SIG-M5 (cell line): ENCODE measurements at regions not wholly inside any gene's neighbourhood (a gene's known extent, or its start where the extent isn't known, plus 50 kb on each side); places are given as distances from the start of the nearest gene placed in this dataset.

Experiments used
- DNase-seq: peaks from one replicate; lab custom pipeline; 2025; lab: John Stamatoyannopoulos, UW

DNA sequence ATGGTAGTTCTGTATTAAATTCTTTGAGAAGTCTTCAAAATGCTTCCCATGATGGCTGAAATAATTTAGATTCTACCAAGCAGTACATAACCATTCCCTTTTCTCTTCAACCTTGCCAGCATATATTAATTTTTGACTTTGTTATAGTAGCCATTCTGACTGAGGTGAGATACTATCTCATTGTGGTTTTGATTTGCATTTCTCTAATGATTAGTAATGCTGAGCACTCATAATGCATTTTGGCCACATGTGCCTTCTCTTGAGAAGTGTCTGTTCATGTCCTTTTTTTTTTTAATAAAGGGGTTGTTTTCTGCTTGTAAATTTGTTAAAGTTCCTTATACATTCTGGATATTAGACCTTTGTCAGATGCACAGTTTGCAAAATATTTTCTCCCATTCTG, 173.9 kb downstream of the CALCRL start:
- DNase-seq: no peak

DNA sequence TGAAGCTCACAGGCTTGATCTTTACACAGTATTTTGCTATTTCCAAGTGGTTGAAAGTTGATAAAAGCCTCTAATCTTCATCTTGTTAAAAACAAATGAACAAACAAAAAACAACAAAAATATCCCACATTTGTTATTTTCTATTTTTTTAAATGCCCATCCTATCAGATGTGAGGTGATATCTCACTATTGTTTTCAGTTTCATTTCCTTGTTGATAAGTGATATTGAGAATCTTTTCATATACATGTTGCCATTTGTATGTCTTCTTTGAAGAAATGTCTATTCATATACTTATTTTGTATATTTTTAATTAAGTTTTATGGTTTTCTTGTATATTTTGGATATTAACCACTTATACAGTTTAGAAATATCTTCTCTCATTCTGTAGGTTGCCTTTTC, 175.8 kb downstream of the CALCRL start:
- DNase-seq: no peak

DNA sequence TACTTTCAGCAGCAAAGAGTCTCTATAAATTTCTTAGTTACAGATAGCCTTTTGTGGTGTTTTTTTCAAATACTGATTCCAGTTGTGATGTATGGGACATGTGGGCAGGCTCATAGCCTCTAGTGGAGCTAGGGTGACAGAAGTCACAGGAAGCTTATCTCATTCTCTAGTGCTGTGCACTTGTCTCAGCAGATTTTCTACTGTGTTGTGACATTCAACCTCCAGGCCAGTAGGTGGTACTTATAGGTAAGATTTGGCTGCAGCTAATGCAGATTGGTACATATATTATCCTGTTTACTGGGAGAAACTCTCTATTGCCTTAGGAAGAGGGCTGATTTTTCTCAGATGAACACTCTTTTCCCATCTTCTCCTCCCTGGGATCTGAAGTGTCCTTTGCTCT, 176.2 kb downstream of the CALCRL start:
- no peak for DNase-seq

DNA sequence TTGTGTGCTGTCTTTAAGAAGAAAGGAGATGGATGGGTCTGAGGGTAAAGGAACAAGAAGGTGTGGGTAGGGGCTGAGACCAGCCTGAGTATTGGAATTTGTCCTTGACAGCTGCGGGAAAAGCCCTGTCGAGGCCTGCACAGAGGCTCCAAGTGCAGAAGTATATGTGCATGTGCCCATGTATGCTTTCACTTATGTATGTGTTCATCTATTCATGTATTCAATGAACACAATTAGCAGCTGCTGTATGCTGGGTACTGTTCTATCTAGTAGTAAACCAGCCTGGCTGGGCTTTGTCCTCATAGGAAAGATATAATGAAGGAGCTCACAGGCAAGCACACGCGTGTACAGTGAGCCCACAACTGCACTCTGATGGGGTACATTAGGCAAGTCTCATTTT, 181.4 kb downstream of the CALCRL start:
- DNase-seq: no peak

DNA sequence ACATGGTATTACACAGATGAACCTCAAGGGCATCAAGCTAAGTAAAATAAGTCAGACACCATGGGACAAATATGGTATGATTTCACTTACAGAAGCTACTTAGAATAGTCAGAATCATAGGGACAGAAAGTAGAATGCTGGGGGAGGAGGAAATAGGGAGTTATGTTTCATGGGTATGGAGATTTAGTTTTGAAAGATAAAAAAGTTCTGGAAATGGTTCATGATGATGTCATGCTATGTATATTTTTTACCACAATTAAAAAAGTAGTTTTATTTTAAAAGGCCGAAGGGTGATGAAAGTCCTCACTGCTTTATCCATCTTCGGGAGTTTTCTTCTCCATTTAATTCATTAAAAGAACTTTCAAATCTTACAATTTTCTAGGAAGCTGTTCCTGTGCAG, 181.9 kb downstream of the CALCRL start:
- DNase-seq: no peak

DNA sequence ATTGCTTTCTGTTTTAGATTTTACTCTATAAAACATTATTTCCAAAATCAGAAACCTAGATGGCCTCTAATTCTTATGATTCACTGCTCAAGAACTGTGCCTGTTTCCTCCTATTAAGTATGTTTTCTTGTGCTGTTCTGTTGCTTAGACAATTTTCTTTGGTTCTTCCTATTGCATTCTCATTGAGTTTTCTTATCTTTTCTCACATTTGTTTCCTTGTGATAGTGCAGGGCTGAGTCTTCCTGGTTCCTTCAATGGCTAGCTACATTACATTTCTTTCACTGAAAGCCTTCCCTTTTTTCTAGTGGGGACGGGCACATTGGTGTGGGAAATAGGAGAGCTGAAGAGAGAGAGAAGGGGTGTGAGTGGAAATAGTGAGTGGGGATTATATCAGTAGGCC, 183.4 kb downstream of the CALCRL start:
- no peak for DNase-seq

DNA sequence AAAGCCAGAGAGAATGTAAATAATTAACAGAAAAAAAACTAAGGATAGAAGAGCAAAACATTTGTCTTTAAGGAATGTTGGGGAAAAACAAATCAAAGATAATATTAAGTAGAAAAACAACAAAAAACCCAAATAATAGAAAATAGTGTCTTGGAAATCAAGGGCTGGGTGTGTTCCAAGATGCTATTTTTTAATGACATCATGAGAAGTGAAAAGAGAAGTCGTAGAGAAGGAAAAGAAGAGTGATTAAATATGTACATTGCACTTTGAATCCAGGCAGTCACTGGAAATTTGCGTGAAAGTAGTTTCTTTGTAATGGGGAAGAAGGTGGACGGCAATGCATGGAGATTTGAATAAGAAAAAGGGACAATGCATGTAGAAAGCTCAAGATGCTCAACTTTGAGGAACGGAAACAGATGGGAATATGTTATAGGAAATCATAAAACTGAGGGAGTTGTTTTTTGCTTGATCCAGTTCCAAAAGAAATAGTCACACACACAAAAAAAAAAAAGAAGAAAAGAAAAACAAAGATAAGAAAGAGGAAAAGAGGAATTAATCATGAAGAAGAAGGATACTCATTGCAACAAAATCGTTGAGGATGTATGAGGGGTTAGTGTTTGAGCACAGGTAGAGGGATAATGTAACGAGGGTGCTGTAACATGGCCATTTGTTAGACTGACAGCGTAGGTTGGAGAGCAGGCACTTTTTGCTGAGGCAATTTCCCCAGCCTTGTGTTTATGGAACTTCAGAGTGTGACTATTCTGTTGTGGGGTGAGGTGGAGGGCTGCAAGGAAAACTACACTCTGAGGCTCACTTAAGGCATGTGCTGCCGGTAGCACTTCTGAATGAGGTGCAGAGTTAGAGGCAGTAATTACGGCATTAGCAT, 184.1 kb downstream of the CALCRL start:
- DNase-seq: no peak

DNA sequence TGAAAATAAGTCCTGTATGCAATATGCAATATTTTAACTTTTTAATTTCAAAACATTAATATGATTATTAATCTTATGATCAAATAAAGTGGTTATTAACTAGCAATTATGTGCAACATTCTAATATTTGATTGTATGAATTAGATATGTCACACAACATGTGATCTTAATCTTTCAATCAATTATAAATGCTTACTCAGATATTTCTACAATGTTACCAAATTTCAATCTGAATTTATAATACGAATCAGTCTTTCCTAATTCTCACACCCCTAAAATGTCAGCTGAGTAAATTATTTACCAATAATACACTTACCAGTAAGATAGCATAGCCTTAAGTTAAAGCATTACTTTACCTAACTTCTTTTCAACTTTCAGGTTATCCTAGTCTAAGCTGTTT, 186.3 kb downstream of the CALCRL start:
- DNase-seq: no peak

DNA sequence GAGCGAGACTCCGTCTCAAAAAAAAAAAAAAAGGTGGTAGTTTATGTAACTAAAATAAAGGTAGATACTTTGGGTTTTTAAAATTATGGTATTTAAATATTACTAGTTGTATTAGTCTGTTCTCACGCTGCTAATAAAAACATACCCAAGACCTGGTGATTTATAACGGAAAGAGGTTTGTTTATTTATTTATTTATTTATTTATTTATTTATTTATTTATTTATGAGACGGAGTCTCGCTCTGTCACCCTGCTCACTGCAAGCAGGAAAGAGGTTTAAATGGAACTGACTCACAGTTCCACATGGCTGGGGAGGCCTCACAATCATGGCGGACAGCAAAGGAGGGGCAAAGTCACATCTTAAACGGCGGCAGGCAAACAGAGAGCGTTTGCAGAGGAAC, 196.0 kb downstream of the CALCRL start:
- no peak for DNase-seq

DNA sequence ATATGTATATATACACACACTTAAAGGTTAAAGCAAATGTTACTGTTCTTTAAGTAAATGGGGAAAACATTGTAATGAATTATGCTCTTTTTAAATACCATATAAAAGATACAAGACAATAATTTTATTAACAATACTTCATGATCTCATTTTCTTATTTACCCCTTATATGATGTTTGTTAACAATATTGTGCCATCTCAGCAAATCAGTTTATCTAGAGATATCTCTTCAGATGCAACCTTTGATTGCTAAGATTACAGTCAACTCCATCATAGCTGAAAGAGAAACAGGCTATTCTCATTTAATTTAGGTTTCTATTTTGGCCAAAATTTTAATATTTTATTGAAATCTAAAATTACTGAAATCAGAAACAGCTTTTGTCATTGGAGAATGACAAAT, 197.9 kb downstream of the CALCRL start:
- no peak for DNase-seq

DNA sequence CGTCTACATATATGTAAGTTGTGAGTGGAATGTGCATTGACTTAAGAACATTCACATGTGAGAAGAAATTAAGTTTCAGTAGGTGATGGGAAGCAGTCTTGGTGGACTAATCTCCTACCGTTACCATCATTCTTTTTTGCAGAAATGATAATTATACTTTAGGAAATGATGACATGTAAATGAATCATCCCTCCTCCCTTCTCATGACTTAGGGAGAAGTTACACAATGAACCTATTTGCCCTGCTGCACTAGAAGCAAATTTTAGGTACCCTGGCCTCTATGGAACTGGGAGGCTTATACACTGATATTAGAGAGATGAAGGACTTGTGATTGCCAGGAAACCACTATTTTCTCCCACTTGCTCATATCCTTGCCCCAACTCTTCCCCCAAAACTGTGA, 214.2 kb downstream of the CALCRL start:
- no peak for DNase-seq

DNA sequence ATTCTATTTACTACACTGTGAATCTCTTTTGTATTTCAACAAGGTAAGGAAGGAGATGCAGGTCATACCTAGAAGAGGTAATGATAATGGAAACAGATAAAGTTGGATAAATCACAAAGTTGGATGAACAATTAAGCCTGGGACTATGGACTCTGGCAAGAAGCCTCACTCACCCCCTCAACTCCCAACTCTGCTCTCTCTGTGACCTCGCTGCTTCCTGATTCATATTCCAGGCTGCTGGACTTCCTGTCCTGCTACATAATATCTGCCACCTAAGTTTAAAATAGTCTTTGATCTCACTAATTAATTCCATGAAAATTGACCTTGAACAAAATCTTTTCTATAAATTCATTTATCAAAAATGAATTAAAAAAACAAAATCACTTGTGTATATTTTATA, 215.3 kb downstream of the CALCRL start:
- DNase-seq: no peak

DNA sequence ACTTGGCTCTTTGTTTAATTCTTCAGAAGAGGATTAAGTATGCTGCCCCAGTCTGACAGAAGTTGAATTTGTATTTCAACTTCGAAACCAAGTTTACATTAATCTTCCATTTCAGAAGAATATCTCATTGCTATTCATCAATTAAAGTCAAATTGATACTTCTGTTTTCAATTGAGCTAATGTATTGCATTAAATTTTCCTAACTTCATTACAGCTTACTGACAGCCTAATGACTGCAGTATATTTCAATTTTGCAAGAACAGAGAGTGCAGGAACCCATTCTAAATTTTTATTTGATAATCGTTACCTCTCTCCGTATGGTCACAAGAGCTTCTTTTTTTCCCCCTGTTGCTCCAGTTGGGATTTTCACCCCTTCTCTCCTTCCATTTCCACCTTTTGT, 218.0 kb downstream of the CALCRL start:
- DNase-seq: no peak

DNA sequence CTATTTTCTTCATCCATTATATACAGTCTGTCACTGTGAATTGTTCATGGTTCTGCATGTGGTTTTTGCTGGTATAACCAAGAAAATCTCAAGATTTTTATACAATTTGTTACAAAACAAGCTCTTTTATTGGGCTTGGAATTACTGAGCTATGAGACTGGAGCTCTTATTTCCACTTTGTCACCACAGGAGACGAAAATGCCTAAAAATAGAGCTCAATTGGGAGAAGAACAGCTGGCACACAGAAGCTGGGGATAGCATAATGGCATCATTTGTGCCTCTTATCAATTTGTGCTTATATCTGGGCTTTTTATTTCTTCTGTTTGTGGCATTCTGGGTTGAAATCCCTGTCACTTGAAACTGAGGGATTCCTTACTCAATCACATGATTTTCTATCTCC, 219.1 kb downstream of the CALCRL start:
- no peak for DNase-seq

DNA sequence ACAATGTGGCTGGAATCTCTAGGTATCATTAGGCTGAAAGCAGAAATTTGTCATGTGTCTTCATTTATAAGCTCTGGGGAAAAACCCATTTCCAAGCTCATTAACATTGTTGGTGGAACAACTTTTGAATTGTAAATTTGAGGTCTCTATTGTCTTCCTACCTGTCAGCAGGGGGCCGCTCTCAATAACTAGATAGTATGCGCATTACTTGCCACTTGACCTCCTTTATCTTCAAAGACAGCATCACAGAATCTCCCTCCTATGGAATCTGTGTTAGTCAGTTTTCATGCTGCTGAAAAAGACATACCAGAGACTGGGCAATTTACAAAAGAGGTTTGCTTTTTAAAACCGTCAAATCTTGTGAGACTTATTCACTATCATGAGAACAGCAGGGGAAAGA, 223.1 kb downstream of the CALCRL start:
- no peak for DNase-seq

DNA sequence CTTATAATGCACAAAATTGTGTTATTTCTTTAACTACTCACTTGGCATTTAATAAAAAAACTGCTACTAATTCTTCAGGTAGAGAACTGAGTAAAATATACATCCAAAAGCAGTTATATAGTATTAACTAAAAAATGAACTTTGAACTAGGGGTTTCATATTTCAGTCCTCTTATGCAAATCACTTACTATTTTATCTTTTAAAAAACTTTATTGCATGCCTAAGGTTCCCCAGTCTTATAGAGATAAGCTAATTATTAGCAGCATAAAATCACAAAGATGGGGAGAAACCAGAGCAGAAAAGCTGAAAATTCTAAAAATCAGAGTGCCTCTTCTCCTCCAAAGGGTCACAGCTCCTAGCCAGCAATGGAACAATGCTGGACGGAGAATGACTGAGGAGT, 228.0 kb downstream of the CALCRL start:
- no peak for DNase-seq

DNA sequence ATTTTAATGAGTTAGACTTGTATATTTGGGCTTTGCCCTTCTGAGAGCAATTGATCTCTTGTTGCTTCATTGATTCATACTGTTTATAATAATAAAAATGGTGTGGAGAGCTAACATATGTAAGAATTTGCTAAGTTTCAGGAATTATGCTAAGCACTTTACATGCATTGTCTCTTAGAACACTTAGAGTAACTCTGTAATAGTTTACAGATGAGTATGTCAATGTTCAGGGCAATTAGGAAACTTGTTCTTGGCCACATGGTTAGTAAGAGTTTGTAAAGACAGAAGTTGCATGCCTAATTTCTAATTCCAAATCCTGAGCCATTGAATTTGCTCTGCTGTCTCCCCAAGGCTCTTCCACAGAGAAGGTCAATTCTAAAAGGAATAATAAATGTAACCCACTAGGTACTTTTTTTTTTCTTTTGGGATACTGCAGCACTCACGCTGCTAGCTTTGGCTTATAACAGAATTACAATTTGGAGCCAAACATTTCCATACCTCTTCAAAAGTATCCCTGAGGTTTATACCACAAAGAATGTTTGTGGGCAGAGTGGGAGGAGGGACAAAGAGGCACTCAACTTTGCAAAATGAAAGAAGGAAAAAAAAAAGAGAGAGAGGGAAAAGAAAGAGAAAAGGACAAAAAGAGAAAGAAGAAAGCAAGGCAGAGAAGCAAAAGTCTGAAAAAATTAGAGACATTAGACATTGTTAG, 232.4 kb downstream of the CALCRL start:
- DNase-seq: no peak

DNA sequence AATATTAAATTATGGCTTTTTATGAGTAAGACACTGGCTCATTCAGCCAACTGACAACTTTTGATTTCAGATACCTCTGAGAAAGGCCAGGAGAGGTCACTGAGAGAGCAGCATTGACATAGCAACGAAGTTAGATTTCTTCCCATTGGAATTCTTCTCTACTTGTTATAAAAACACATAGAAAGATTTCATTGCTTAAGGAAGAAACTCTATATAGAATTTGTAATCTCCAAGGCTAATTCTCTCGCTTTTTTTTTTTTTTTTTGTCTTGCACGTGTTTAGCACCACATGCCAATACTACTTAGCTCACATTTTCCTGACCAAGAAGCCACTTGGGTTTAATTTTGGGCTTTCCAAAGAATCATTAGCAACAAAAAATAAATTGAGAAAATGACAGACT, 233.7 kb downstream of the CALCRL start:
- DNase-seq: no peak

DNA sequence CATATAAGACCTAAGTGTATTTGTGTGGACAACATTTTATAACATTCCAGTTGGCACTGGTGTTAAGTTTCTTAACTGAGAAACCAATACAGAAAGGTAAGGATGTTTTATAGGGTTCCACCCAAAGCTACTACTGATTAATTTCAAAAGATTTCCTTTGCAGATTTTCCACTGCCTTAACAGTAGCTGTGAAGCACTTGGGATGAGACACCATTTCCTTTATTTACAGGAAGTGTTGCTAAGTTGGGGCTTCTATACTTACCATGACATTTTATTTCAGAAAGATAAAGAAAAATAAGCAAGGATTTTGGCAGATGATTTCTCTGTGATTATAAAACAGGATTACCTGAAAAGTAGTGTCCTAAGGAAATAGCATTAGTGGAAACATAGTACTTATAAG, 234.3 kb downstream of the CALCRL start:
- DNase-seq: no peak

DNA sequence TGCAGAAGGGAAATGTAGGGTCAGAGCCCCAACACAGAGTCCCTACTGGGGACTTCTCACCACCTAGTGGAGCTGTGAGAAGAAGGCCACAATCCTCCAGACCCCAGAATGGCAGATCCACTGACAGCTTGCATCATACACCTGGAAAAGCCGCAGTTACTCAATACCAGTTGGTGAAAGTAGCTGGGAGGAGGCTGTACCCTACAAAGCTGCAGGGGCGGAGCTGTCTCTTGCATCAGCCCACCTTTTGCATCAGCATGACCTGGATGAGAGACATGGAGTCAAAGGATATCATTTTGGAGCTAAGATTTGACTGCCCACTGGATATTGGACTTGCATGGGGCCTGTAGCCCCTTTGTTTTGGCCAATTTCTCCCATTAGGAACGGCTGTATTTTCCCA, 237.3 kb downstream of the CALCRL start:
- DNase-seq: no peak

DNA sequence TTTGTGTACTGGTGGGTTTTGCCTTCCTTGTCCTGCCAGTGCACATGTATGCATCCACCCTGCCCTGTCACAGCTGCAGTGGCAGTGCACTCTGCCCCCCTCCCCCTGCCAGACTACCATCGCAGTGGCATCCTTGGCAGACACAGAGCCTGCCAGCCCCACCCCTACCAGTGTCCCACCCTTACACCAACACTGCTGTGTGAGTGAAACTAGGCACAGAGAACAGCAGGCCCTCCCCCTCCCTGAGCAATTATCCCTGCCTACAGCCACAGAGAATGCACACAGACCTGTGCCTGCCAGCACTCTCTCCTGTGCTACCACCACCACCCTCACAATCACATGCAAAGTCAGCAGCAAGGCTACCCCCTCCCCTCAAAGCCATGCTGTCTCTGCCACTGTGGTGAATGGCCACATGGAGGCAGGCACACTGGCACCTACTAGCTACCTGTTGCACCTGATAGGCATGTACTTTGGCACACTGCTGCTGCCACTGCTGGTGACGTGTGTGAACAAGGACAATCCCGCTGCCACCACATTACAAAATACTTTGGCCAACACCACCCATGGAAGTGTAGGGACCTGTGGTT, 239.8 kb downstream of the CALCRL start:
- no peak for DNase-seq

DNA sequence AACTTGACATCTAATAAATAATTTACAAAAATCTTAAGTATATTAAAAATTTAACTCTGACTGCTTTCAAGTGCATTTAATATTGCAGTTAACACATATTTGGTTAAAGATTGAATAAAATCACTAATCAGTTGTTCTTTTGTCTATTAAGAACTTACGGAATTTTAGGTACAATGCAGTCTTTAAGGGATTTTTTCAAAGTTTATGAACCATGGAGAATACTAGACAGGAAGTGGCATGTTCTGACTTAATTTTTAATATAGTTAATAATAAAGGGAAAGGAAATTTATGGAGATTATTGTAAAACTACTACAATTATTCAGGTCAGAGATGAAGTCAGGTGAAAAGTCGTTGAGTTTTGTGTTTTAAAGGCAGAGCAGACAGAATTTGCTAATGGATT, 240.9 kb downstream of the CALCRL start:
- no peak for DNase-seq

DNA sequence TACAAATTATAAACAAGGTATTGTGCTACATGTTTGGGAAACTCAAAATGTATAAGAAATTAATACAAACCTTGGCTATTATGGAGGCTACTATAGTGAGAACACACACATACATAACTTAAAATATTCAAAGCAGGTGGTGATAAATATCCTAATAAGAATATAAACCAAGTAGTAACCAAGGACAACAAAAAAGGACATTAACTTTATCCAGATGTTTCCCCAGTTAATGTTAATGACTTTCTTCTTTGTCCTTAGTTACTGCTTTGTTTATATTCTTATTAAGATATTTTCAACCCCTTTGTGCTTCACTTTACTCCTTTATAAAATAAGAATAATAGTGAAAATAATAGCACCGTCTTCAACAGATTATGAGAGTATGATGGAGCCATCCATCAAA, 241.6 kb downstream of the CALCRL start:
- no peak for DNase-seq
